ENCODE measurements at regions not wholly inside any gene's neighbourhood (a gene's known extent, or its start where the extent isn't known, plus 50 kb on each side); places are given as distances from the start of the nearest gene placed in this dataset.

DNA sequence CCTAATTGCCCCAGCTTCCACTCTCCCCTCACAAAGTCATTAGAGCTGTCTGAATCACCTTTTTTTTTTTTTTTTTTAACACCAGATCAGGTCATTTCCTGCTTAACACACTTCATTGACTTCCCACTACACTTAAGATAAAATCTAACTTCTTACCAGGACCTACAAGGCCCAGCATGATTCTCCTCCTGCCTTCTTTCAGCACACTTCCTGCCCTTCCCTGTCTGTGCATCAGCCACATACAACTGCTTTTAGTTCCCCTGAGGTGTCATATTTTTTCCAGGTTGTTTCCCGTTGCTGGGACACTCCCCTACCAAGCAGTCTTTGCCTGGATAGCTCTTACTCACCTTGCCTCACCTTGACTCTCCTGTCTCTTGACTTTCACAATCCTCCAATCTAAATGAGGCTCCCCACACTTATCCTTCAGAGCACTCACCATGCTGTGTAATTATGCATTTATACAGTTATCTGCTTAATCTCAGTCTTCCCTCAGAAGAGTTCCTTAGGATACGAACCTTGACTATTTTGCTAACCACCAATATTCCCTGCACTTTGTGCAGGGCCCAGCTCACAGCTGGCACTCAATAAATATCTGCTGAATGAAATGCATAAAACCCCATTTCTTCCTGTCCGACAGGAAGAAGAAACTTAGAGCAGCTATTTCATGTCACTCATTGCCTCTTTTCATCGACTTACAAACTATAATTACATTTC lies 96.6 kb upstream of the AKIP1 start:
- H3K4me1 ChIP-seq (ENCODE audit: control insufficient read depth in 1 of 2, insufficient read depth in 2 of 2, low read length in 2 of 2), result peaks cover 14 to 18% of the 10 kb centered on the region in 2 donors
- peaks cover 21% of the 10 kb centered on the region for H3K4me1 Mint-ChIP-seq
- DNase-seq, result no peak
- intact Hi-C loops (cut with micrococcal nuclease), result no loop called here
- no peaks in the 10 kb centered on the region for H3K36me3 Mint-ChIP-seq
- no peak overlapping the region for H3K27ac Mint-ChIP-seq
- peaks cover 4 to 12% (median 7%) of the 10 kb centered on the region in 3 donors for H3K27me3 Mint-ChIP-seq (ENCODE audit: low read depth in 3 of 3)
- H3K9ac ChIP-seq (ENCODE audit: insufficient read depth, low read length, poor library complexity, severe bottlenecking), result no peak overlapping the region
- H4K20me1 ChIP-seq (ENCODE audit: insufficient read depth, low read length), result no peaks in the 10 kb centered on the region
- H3K4me2 ChIP-seq (replicated peaks; ENCODE audit: extremely low read depth, low read length, poor library complexity, severe bottlenecking), result no peak overlapping the region
- H3K9me3 Mint-ChIP-seq, result peaks cover 0 to 3% (median 0%) of the 10 kb centered on the region in 7 donors
- peaks cover 0 to 2% of the 10 kb centered on the region in 2 donors for H3K27me3 ChIP-seq (ENCODE audit: control insufficient read depth in 2 of 2, insufficient read depth in 2 of 2, low read length in 2 of 2)
- no peaks in the 10 kb centered on the region for H3K79me2 ChIP-seq (ENCODE audit: insufficient read depth, low read length)
- H3K4me3 Mint-ChIP-seq, result no peak overlapping the region
- H2AFZ ChIP-seq (ENCODE audit: insufficient read depth, low read depth, low read length, poor library complexity, severe bottlenecking), result no peak overlapping the region
- H3K4me3 ChIP-seq (replicated peaks in 1 of 3; ENCODE audit: low read depth in 2 of 3, low read length in 3 of 3), result no peak overlapping the region
- TF ChIP-seq, protein P1, sequence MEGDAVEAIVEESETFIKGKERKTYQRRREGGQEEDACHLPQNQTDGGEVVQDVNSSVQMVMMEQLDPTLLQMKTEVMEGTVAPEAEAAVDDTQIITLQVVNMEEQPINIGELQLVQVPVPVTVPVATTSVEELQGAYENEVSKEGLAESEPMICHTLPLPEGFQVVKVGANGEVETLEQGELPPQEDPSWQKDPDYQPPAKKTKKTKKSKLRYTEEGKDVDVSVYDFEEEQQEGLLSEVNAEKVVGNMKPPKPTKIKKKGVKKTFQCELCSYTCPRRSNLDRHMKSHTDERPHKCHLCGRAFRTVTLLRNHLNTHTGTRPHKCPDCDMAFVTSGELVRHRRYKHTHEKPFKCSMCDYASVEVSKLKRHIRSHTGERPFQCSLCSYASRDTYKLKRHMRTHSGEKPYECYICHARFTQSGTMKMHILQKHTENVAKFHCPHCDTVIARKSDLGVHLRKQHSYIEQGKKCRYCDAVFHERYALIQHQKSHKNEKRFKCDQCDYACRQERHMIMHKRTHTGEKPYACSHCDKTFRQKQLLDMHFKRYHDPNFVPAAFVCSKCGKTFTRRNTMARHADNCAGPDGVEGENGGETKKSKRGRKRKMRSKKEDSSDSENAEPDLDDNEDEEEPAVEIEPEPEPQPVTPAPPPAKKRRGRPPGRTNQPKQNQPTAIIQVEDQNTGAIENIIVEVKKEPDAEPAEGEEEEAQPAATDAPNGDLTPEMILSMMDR (IDR thresholded peaks at IDR 0.05), result no peak
- H3K9me3 ChIP-seq (replicated peaks in 1 of 2; ENCODE audit: control insufficient read depth in 1 of 2, insufficient read depth in 1 of 2, low read length in 2 of 2), result no peaks in the 10 kb centered on the region
- H3K36me3 ChIP-seq (replicated peaks in 1 of 2; ENCODE audit: control insufficient read depth in 1 of 2, insufficient read depth in 2 of 2, low read length in 2 of 2), result no peaks in the 10 kb centered on the region
- whole genome bisulfite sequencing (ENCODE audit: insufficient coverage), result 52% methylated on average over 4 of the region's 4 CpGs
- H3K27ac ChIP-seq (ENCODE audit: low read depth in 1 of 2, low read length in 2 of 2), result no peak overlapping the region

DNA sequence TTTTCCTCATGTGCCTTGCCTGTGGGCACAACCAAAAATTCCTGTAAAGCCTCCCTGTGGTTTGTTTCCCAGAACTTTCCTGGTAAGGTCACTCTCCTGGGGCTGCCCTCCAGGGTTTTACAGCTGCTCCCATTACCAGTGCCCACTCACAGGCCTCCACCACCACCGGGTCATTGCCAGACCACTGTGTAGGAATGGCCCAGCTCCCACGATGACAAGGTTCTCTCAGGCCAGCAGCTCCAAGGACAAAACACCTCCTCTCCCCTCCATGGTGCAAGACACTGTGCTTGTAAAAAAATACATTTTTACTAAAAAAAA lies 96.1 kb upstream of the AKIP1 start:
- no peak overlapping the region for H3K27ac Mint-ChIP-seq

More for the DNA sequence above, 96.1 kb upstream of the AKIP1 start:
- no peaks in the 10 kb centered on the region for H3K36me3 ChIP-seq (replicated peaks in 1 of 2; ENCODE audit: control insufficient read depth in 1 of 2, insufficient read depth in 2 of 2, low read length in 2 of 2)
- no peak overlapping the region for H3K4me2 ChIP-seq (replicated peaks; ENCODE audit: extremely low read depth, low read length, poor library complexity, severe bottlenecking)
- H4K20me1 ChIP-seq (ENCODE audit: insufficient read depth, low read length), result no peaks in the 10 kb centered on the region
- peaks cover 14 to 18% of the 10 kb centered on the region in 2 donors for H3K4me1 ChIP-seq (ENCODE audit: control insufficient read depth in 1 of 2, insufficient read depth in 2 of 2, low read length in 2 of 2)
- H3K4me3 ChIP-seq (replicated peaks in 1 of 3; ENCODE audit: low read depth in 2 of 3, low read length in 3 of 3), result no peak overlapping the region
- no peak overlapping the region for H3K27ac ChIP-seq (ENCODE audit: low read depth in 1 of 2, low read length in 2 of 2)
- no CpG with 5 or more reads among the region's 2 CpGs for WGBS (ENCODE audit: insufficient coverage)
- Mint-ChIP-seq H3K4me1 (peaks cover 21% of the 10 kb centered on the region), H3K9me3 (peaks cover 0 to 3% (median 0%) of the 10 kb centered on the region in 7 donors), H3K27me3 (ENCODE audit: low read depth in 3 of 3) (peaks cover 4 to 7% (median 4%) of the 10 kb centered on the region in 3 donors), H3K36me3 (no peaks in the 10 kb centered on the region), H3K4me3 (no peak overlapping the region)
- intact Hi-C loops (cut with micrococcal nuclease), result no loop called here
- no peak for DNase-seq
- no peaks in the 10 kb centered on the region for H3K79me2 ChIP-seq (ENCODE audit: insufficient read depth, low read length)
- TF ChIP-seq, protein P1 (IDR thresholded peaks at IDR 0.05), result no peak
- H3K27me3 ChIP-seq (ENCODE audit: control insufficient read depth in 2 of 2, insufficient read depth in 2 of 2, low read length in 2 of 2), result peaks cover 0 to 2% of the 10 kb centered on the region in 2 donors
- H3K9ac ChIP-seq (ENCODE audit: insufficient read depth, low read length, poor library complexity, severe bottlenecking), result no peak overlapping the region
- no peak overlapping the region for H2AFZ ChIP-seq (ENCODE audit: insufficient read depth, low read depth, low read length, poor library complexity, severe bottlenecking)
- H3K9me3 ChIP-seq (replicated peaks in 1 of 2; ENCODE audit: control insufficient read depth in 1 of 2, insufficient read depth in 1 of 2, low read length in 2 of 2), result no peaks in the 10 kb centered on the region

Data from CD14-positive monocyte (primary cell).